ENCODE measurements at regions not wholly inside any gene's neighbourhood (a gene's known extent, or its start where the extent isn't known, plus 50 kb on each side); places are given as distances from the start of the nearest gene placed in this dataset.

- TF ChIP-seq, protein P1, sequence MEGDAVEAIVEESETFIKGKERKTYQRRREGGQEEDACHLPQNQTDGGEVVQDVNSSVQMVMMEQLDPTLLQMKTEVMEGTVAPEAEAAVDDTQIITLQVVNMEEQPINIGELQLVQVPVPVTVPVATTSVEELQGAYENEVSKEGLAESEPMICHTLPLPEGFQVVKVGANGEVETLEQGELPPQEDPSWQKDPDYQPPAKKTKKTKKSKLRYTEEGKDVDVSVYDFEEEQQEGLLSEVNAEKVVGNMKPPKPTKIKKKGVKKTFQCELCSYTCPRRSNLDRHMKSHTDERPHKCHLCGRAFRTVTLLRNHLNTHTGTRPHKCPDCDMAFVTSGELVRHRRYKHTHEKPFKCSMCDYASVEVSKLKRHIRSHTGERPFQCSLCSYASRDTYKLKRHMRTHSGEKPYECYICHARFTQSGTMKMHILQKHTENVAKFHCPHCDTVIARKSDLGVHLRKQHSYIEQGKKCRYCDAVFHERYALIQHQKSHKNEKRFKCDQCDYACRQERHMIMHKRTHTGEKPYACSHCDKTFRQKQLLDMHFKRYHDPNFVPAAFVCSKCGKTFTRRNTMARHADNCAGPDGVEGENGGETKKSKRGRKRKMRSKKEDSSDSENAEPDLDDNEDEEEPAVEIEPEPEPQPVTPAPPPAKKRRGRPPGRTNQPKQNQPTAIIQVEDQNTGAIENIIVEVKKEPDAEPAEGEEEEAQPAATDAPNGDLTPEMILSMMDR (IDR thresholded peaks at IDR 0.05), result no peak
Measured at GRCh38 chr22:22123960-22124278, 120.7 kb upstream of the VPREB1 start.

DNA sequence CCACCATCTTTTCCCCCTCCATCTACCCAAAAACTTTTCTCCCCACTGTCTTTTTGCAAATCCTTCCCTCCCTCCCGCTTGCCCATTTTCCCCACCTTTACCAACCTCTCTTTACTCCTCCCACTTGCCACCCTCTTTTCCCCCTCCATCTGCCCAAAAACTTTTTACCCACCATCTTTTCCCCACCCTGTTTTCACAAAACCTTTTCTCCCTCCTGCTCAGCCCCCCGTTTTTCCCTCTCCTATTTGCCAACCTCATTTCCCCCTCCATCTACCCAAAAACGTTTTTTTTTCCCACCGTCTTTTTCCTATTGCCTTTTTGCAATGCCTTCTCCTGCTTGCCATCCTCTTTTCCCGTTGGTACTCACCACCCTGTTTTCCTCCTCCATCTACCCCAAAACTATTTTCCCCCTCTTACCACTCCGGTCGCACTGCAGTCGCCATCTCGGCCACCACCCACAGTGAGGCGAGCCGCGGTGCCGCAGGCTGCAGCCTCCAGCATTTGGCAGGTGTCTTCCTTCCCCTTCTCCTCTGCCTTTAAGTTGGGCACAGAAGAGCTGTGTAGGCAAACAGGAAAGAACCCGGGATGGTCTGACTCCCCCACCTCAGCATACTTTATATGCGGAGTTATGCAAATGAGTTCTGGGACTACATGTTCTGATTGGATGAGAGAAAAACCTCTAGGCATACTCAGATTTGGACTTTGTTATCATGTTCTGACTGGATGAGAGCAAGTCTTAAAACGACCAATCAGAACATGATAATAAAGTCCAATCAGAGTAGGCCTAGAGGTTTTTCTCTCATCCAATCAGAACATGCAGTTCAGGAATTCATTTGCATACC, 121.2 kb upstream of the VPREB1 start:
- TF ChIP-seq, protein P1 (IDR thresholded peaks at IDR 0.05), result no peak

DNA sequence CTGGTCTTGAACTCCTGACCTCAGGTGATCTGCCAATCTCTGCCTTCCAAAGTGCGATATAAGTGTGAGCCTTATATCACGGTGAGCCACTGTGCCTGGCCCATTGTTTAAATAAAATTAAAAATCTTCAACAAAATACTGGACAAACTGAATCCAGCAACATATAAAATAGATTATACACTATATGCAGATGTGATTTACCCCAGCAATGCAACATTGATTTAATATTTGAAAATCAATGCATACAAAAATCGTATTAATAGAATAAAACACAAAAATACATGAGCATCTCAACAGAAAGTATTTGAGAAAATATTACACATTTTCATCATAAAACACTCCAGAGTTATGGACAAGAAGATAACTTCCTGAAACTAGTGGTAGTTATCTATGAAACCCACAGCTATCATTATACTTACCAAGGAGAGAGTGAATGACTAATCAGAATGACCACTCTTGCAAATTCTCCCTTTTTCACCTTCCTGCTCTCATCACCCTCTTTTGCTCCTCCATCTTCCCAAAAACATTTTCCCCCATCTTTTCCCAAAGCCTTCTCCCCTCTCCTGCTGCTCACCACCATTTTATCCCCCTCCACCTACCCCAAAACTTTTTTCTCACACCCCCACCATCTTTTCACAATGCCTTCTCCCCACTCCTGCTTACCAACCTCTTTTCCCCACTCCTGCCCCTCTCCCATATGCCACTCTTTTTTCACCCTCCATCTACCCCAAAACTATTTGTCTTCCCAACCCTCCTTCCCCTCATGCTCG, 122.1 kb upstream of the VPREB1 start:
- TF ChIP-seq, protein P1 (IDR thresholded peaks at IDR 0.05), result no peak

DNA sequence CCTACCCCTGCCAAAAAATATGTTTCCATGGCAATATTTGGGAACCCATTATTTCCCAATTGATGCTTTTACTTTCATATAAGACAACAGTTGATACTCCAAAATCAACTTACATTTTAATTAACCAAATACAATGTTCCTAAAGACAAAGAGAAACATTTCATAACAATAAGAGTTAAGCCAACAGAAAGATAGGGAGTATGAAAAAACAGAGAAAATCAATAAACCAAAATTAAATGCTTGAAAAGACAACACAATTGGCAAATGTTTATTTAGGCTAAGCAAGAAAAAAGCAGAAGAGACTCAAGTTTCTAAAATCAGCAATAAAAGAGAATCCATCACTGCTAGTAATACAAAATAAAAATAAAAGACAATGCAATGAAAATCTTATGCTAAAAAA, 123.1 kb upstream of the VPREB1 start:
- TF ChIP-seq, protein P1 (IDR thresholded peaks at IDR 0.05), result no peak

GRCh38 chr22:22120160-22120559, 124.4 kb upstream of the VPREB1 start:
- TF ChIP-seq, protein P1 (IDR thresholded peaks at IDR 0.05), result no peak

GRCh38 chr22:22118987-22119386, 125.6 kb upstream of the VPREB1 start:
- TF ChIP-seq, protein P1 (IDR thresholded peaks at IDR 0.05), result no peak

GRCh38 chr22:22113701-22114100, 130.9 kb upstream of the VPREB1 start:
- TF ChIP-seq, protein P1 (IDR thresholded peaks at IDR 0.05), result no peak

Data from LNCAP (cell line).